K562 (cell line): ENCODE measurements at regions not wholly inside any gene's neighbourhood (a gene's known extent, or its start where the extent isn't known, plus 50 kb on each side); places are given as distances from the start of the nearest gene placed in this dataset.

Experiments
- ATAC-seq: fragments of 200-7000 bp; cut with Tn5 transposase; 3 replicates; pipeline ENCODE4 v1.9.1; 2020; ENCODE audit warnings: moderate library complexity
- BruUV-seq: library from RNA; stranded (reverse); fragments of 400-500 nt; replicated peaks from 2 replicates; lab custom pipeline; 2021; lab: Mats Ljungman, UMichigan
- CTCF ChIA-PET: fragments of 300-600 bp; formaldehyde crosslinking; extraction: SDS; loops from one replicate; lab custom pipeline; 2021; ENCODE audit warnings: low intra/inter-chr PET ratio; lab: Yijun Ruan, JAX
- POLR2A ChIA-PET: fragments of 300-600, 350-650 bp; sonication (Branson Sonifier 250); formaldehyde crosslinking; extraction: SDS; loops from one replicate; lab custom pipeline; 2021; ENCODE audit warnings: antibody characterized with exemption, inconsistent platforms; lab: Yijun Ruan, JAX
- DNase-seq, 4 experiments: peaks; one replicate each; pipeline versions ENCODE4 v3.0.0 to v3.0.0-alpha.2; 2011 to 2018; ENCODE audit warnings: low spot score in 3 of 4, mixed read lengths in 3 of 4; ENCODE audit errors: extremely low read depth in 1 of 4
- FAIRE-seq: peaks from 2 replicates; lab custom pipeline; 2011; peaks lifted over from hg19 to GRCh38; lab: Jason Lieb, UNC
- H2AFZ ChIP-seq: 2 replicates; pipeline ENCODE4 v1.6.0; 2011; ENCODE audit warnings: low read depth, low read length, control low read depth, inconsistent platforms
- H3K27ac ChIP-seq: fragments of 200-600 bp; 3 replicates; pipeline ENCODE4 v1.8.0; 2011; ENCODE audit warnings: low read depth, mild to moderate bottlenecking, control low read depth, inconsistent platforms, low read length, moderate library complexity, mixed read lengths; ENCODE audit errors: extremely low read depth
- H3K27me3 ChIP-seq, 2 experiments: fragments of 300-600 bp in 1 of 2; 2 replicates in 1 of 2; 3 replicates in 1 of 2; pipeline versions ENCODE4 v1.6.0 to v1.8.0; 2011; ENCODE audit warnings: inconsistent platforms in 2 of 2, low read length in 2 of 2, mild to moderate bottlenecking in 1 of 2, mixed read lengths in 1 of 2, moderate library complexity in 1 of 2; ENCODE audit not compliant: control insufficient read depth in 2 of 2, insufficient read depth in 2 of 2
- H3K36me3 ChIP-seq: fragments of 300-600 bp; 3 replicates; pipeline ENCODE4 v1.8.0; 2011; ENCODE audit warnings: mild to moderate bottlenecking, low read length, inconsistent platforms; ENCODE audit not compliant: control insufficient read depth, insufficient read depth
- H3K4me1 ChIP-seq, 2 experiments: fragments of 200-600 bp in 1 of 2; replicated peaks in 1 of 2; 2 replicates in 1 of 2; 3 replicates in 1 of 2; pipeline versions ENCODE4 v1.5.1 to v1.8.0; 2011; ENCODE audit warnings: inconsistent platforms in 2 of 2, low read length in 2 of 2, mild to moderate bottlenecking in 1 of 2, mixed read lengths in 1 of 2, moderate library complexity in 1 of 2; ENCODE audit not compliant: control insufficient read depth in 2 of 2, insufficient read depth in 2 of 2
- H3K4me2 ChIP-seq: 2 replicates; pipeline ENCODE4 v1.6.1; 2011; ENCODE audit warnings: low read length, control low read depth, inconsistent platforms, mixed read lengths; ENCODE audit not compliant: insufficient read depth
- H3K4me3 ChIP-seq: fragments of 200-600 bp; sonication (generic), shearing (Covaris generic); 2 replicates; pipeline ENCODE4 v1.5.1; 2016; ENCODE audit warnings: control low read depth, inconsistent platforms
- H3K79me2 ChIP-seq: fragments of 200-600 bp; 3 replicates; pipeline ENCODE4 v1.8.0; 2011; ENCODE audit warnings: low read length, inconsistent platforms; ENCODE audit not compliant: control insufficient read depth, insufficient read depth
- H3K9ac ChIP-seq, 2 experiments: 2 replicates each; pipeline versions ENCODE4 v1.6.0 to v1.6.1; 2011; ENCODE audit warnings: low read depth in 2 of 2, low read length in 2 of 2, control low read depth in 1 of 2, inconsistent platforms in 1 of 2, mild to moderate bottlenecking in 1 of 2, mixed read lengths in 1 of 2; ENCODE audit not compliant: insufficient read depth in 1 of 2
- H3K9me1 ChIP-seq: one replicate; pipeline ENCODE4 v1.6.0; 2011; ENCODE audit warnings: inconsistent platforms, mild to moderate bottlenecking, low read length, moderate library complexity; ENCODE audit not compliant: control insufficient read depth, insufficient read depth
- H3K9me3 ChIP-seq: replicated peaks from 2 replicates; pipeline ENCODE4 v1.5.1; 2011; ENCODE audit warnings: low read depth, low read length, inconsistent platforms; ENCODE audit not compliant: control insufficient read depth, insufficient read depth
- H4K20me1 ChIP-seq: replicated peaks from 2 replicates; pipeline ENCODE4 v1.6.1; 2011; ENCODE audit warnings: low read length, inconsistent platforms, mixed read lengths; ENCODE audit not compliant: control insufficient read depth, insufficient read depth
- CEBPG ChIP-seq, 3 experiments: fragments of 200-800 bp in 1 of 3; sonication (Bioruptor generic) in 1 of 3; sonication (generic) in 1 of 3; formaldehyde crosslinking in 1 of 3; IDR thresholded peaks in 2 of 3; conservative IDR thresholded peaks in 1 of 3; 2 replicates each; pipeline versions ENCODE4 v1.6.1 to v1.8.0; 2016 to 2022; ENCODE audit warnings: missing compliant biosample characterization in 2 of 3, missing genetic modification characterization in 2 of 3, mild to moderate bottlenecking in 1 of 3, missing genetic modification reagents in 1 of 3
- FOXK2 ChIP-seq, 2 experiments: fragments of 450-650 bp; IDR thresholded peaks in 1 of 2; conservative IDR thresholded peaks in 1 of 2; 2 replicates each; pipeline ENCODE4 v1.6.1; 2016; ENCODE audit warnings: low read depth in 2 of 2, mild to moderate bottlenecking in 1 of 2
- JUN ChIP-seq, 2 experiments: sonication (generic) in 1 of 2; formaldehyde crosslinking in 1 of 2; IDR thresholded peaks; 2 replicates each; pipeline versions ENCODE4 v1.6.1 to v1.8.0; 2012 to 2022; ENCODE audit warnings: borderline replicate concordance in 2 of 2, mild to moderate bottlenecking in 2 of 2, improper control_type of control experiment in 1 of 2, low read depth in 1 of 2, low read length in 1 of 2, missing genetic modification reagents in 1 of 2
- PYGO2 ChIP-seq: fragments of 450-650 bp; IDR thresholded peaks from 2 replicates; pipeline ENCODE4 v1.6.1; 2016; ENCODE audit warnings: mild to moderate bottlenecking, missing genetic modification characterization, moderate library complexity, missing compliant biosample characterization
- RAD51 ChIP-seq: fragments of 450-650 bp; IDR thresholded peaks from 2 replicates; pipeline ENCODE4 v1.7.1; 2016; ENCODE audit warnings: low read depth, mild to moderate bottlenecking, borderline replicate concordance
- TRIM24 ChIP-seq, 2 experiments: fragments of 450-650 bp; IDR thresholded peaks; 2 replicates each; pipeline ENCODE4 v1.6.1; 2016
- YY1 ChIP-seq, 3 experiments: IDR thresholded peaks; 2 replicates each; pipeline ENCODE4 v1.6.1; 2011; ENCODE audit warnings: low read length in 2 of 3, mild to moderate bottlenecking in 2 of 3, moderate library complexity in 2 of 3, borderline replicate concordance in 1 of 3, control low read depth in 1 of 3, low read depth in 1 of 3; ENCODE audit not compliant: insufficient read depth in 3 of 3, insufficient replicate concordance in 2 of 3, control insufficient read depth in 1 of 3, insufficient read length in 1 of 3; ENCODE audit errors: extremely low read depth in 1 of 3
- ZNF121 ChIP-seq: sonication (generic); formaldehyde crosslinking; conservative IDR thresholded peaks from 2 replicates; pipeline ENCODE4 v1.8.0; 2022; ENCODE audit warnings: missing genetic modification reagents
- ZNF184 ChIP-seq: sonication (generic); formaldehyde crosslinking; IDR thresholded peaks from 2 replicates; pipeline ENCODE4 v1.5.0; 2020; ENCODE audit warnings: missing genetic modification reagents
- ZNF445 ChIP-seq: fragments of 250-450 bp; sonication (Bioruptor Pico); IDR thresholded peaks from 2 replicates; pipeline ENCODE4 v1.4.0; 2020; ENCODE audit warnings: low read depth, mild to moderate bottlenecking, moderate library complexity
- WGBS: fragments of 100-300 bp; shearing (Covaris generic); methylation state at CpG from one replicate; pipeline ENCODE4 v1.1.6; 2016; ENCODE audit warnings: low coverage, mixed read lengths; ENCODE audit not compliant: insufficient coverage; ENCODE audit errors: missing lambda C conversion rate; 5-methylcytosine and 5-hydroxymethylcytosine counted together
- in situ Hi-C: fragments of 300-500 bp; cut with MboI; formaldehyde crosslinking; loops from 4 replicates; pipeline ENCODE4 v1.15.0; 2018; ENCODE audit warnings: inconsistent platforms, mixed read lengths
- intact Hi-C: fragments of 100-400 bp; cut with micrococcal nuclease; formaldehyde crosslinking; loops from 2 replicates; pipeline ENCODE4 v1.14.2; 2022
- TF ChIP-seq, protein P1 (sequence below), 3 experiments: fragments of 200-800 bp in 1 of 3; sonication (Bioruptor generic) in 1 of 3; sonication (generic) in 1 of 3; formaldehyde crosslinking in 1 of 3; IDR thresholded peaks; 2 replicates each; pipeline versions ENCODE4 v1.6.1 to v1.8.0; 2016 to 2022; ENCODE audit warnings: mild to moderate bottlenecking in 2 of 3, missing compliant biosample characterization in 2 of 3, missing genetic modification characterization in 2 of 3, missing genetic modification reagents in 1 of 3
- TF ChIP-seq, protein P2 (sequence below): fragments of 250-450 bp; sonication (Bioruptor Pico); IDR thresholded peaks from 2 replicates; pipeline ENCODE4 v1.4.0; 2020; ENCODE audit warnings: mild to moderate bottlenecking, moderate library complexity

DNA sequence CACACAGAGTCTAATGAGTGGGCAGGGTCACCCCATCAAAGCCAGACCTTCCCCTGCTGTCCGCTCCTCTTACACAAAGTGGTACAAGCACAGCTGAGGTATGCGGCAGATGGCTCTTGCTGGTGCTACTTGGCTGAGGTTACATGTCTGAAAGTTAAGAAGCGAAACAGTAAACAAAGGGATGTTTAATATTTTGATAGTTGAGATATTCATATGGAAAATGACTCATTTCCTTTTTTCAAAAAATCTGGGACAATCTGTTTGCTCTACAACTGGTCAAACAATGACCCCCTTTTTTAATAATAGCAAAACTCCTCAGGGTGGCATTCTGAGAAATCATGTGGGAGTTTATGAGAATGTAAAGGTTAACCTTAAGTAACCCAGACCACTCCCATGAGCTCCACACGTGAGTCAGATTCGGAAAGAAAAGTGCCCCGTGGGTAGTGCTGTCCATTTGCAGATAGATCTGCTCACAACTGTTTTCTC lies 245.3 kb downstream of the TBXT start:
- no peak for FAIRE-seq
- POLR2A ChIA-PET: interaction anchor here (0.7 kb wide), 1 partner anchor 571 kb away, joined by 3 read pairs; no protein-coding TSS in a partner anchor
- TF ChIP-seq CEBPG (CRISPR knock-in tag; IDR thresholded peaks at IDR 0.05) (no peak), CEBPG (tag; conservative IDR thresholded peaks at IDR 0.05 in 1 of 2, IDR thresholded peaks at IDR 0.05 in 1 of 2) (no peak), PYGO2 (tag) (no peak), ZNF184 (no peak), ZNF121 (CRISPR knock-in tag) (no peak), FOXK2 (conservative IDR thresholded peaks at IDR 0.05 in 1 of 2, IDR thresholded peaks at IDR 0.05 in 1 of 2; ENCODE audit: low read depth in 2 of 2) (no peak), TRIM24 (IDR thresholded peaks at IDR 0.05) (no peak), RAD51 (no peak), JUN (IDR thresholded peaks at IDR 0.05; ENCODE audit: borderline replicate concordance, low read depth, low read length) (no peak), JUN (CRISPR knock-in tag; IDR thresholded peaks at IDR 0.05; ENCODE audit: borderline replicate concordance) (no peak), ZNF445 (CRISPR knock-in tag) (no peak), YY1 (IDR thresholded peaks at IDR 0.05; ENCODE audit: borderline replicate concordance in 1 of 3, control insufficient read depth in 1 of 3, extremely low read depth in 1 of 3, insufficient read depth in 3 of 3, insufficient read length in 1 of 3, insufficient replicate concordance in 2 of 3, low read depth in 1 of 3, low read length in 2 of 3) (no peak)
- TF ChIP-seq, protein P1, sequence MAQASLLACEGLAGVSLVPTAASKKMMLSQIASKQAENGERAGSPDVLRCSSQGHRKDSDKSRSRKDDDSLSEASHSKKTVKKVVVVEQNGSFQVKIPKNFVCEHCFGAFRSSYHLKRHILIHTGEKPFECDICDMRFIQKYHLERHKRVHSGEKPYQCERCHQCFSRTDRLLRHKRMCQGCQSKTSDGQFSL (CRISPR knock-in tag; IDR thresholded peaks at IDR 0.05): no peak
- TF ChIP-seq, protein P1 (tag; IDR thresholded peaks at IDR 0.05): no peak
- TF ChIP-seq, protein P2, sequence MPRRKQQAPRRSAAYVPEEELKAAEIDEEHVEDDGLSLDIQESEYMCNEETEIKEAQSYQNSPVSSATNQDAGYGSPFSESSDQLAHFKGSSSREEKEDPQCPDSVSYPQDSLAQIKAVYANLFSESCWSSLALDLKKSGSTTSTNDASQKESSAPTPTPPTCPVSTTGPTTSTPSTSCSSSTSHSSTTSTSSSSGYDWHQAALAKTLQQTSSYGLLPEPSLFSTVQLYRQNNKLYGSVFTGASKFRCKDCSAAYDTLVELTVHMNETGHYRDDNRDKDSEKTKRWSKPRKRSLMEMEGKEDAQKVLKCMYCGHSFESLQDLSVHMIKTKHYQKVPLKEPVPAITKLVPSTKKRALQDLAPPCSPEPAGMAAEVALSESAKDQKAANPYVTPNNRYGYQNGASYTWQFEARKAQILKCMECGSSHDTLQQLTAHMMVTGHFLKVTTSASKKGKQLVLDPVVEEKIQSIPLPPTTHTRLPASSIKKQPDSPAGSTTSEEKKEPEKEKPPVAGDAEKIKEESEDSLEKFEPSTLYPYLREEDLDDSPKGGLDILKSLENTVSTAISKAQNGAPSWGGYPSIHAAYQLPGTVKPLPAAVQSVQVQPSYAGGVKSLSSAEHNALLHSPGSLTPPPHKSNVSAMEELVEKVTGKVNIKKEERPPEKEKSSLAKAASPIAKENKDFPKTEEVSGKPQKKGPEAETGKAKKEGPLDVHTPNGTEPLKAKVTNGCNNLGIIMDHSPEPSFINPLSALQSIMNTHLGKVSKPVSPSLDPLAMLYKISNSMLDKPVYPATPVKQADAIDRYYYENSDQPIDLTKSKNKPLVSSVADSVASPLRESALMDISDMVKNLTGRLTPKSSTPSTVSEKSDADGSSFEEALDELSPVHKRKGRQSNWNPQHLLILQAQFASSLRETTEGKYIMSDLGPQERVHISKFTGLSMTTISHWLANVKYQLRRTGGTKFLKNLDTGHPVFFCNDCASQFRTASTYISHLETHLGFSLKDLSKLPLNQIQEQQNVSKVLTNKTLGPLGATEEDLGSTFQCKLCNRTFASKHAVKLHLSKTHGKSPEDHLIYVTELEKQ: no peak

More for the DNA sequence above, 245.3 kb downstream of the TBXT start:
- H3K79me2 ChIP-seq: no peaks in the 10 kb centered on the region
- H3K4me2 ChIP-seq: no peak overlapping the region
- BruUV-seq: no TSS peak
- H3K9me3 ChIP-seq: no peaks in the 10 kb centered on the region
- H3K4me3 ChIP-seq: no peak overlapping the region
- intact Hi-C loops: no loop called here
- H3K4me1 ChIP-seq: no peaks in the 10 kb centered on the region
- H3K9ac ChIP-seq: no peak overlapping the region
- CTCF ChIA-PET: no interaction called here
- H3K27me3 ChIP-seq: peaks cover 0 to 1% of the 10 kb centered on the region in 2 experiments; a peak in 2 of 5 replicates
- DNase-seq: no peak
- H3K27ac ChIP-seq: no peak overlapping the region
- no peak overlapping the region for H2AFZ ChIP-seq
- ATAC-seq: no peak
- no peaks in the 10 kb centered on the region for H4K20me1 ChIP-seq
- WGBS: 6% methylated on average over 6 of the region's 6 CpGs
- in situ Hi-C loops: no loop called here
- no peaks in the 10 kb centered on the region for H3K9me1 ChIP-seq
- H3K36me3 ChIP-seq: no peaks in the 10 kb centered on the region
